GM19035 (cell line): ENCODE measurements at regions not wholly inside any gene's neighbourhood (a gene's known extent, or its start where the extent isn't known, plus 50 kb on each side); places are given as distances from the start of the nearest gene placed in this dataset.

Experiments used
- ATAC-seq: cut with Tn5 transposase; IDR thresholded peaks from one replicate; pipeline ENCODE4 v1.9.1; 2021; ENCODE audit not compliant: unreplicated experiment

DNA sequence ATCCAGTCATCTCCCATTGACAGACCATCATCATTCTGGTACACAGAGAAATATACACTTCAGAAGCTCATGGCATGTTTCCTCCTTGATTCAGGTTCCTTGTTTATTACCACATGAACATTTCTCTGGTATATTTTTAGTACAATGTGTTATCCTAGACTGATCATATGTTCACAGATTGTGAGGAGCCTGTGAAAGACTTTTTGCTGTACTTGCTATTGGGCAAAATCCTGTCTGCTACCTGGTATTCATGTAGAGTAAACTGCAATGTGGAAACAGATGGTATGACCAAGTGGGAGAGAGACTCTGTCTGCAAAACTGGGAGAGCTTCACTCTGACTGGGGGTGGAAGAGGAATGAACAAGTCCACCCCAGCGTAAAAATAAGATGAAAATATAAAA is 657.2 kb downstream of the IRS1 start:
- no peak for ATAC-seq

DNA sequence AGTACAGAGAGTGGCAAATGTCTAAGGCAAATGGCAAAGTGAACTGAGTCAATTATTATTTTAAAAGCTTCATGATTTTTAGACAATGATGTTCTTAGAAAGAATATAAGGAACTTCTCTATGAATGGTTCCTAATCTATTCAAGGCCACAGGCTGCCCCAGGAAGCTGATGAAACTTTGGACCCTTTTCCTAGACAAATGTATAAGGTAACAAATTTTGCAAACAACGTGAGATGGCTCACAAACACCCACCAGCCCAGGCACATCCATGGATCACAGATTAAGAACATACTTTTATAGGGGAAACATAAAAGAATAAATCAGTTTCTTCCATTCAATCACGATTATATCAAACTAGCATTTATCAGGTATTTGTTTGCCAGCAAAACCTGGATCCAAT is 659.0 kb downstream of the IRS1 start:
- no peak for ATAC-seq

DNA sequence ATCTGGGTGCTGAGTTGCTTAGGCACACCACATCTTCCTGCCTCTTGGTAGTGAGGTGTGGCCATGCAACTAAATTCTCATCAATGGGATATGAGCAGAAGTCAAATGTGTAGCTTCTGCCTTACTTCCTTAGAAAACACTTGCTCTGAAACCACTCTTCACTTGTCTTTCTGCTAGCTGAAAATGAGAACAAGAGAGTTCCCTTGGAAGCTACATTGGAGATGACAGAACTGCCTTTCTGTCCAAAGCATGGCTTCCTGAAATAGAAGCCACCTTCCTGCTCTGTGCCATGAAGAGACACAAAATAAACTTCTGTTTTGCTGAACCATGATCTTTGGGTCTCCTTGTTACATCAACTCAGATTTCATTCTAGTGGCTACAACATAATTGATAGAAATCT is 659.9 kb downstream of the IRS1 start:
- no peak for ATAC-seq

DNA sequence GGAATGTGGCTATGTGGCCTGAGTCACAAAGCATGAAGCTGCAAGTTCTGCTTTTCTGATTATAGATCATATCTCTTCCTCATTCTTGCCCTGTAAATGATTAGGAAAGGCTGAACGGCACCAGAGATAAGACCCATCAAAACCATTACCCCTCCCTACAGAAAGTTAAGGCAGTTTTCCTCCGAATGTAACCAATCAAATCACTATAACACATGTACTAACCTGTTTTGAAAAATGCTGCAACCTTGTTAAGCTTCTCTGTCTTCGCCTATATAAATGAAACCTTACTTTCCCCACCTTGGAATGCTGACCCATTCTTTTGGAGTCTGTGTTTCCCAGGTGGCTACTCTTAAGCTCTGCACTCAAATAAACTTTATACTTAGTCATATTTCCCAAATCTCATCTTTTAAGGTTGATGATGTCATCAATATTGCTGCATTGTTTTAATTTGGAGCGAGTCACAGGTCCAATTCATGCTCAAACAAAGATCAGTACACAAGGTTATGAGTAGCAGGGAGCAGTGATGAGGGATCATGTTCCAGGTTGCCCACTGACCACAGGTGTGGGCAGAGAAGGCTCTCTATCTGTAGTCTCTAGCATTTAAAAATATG is 662.3 kb downstream of the IRS1 start:
- ATAC-seq: no peak

DNA sequence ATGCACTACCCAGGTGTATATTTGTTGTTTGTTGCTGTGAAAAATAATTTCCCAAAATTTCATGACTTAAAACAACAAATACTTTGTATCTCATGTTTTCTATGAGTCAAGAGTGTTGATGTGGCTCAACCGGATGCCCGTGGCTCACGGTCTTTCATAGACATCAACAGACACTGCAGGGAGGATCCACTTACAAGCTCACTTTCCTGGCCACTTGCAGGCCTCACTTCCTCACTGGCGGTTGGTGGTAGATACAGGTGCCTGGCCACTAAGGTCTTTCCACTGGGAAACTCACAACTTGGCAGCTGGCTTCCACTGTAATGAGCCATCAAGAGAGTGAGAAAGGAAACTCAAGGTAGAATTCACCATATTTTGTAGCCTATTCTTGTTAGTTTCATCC is 662.9 kb downstream of the IRS1 start:
- ATAC-seq: no peak

DNA sequence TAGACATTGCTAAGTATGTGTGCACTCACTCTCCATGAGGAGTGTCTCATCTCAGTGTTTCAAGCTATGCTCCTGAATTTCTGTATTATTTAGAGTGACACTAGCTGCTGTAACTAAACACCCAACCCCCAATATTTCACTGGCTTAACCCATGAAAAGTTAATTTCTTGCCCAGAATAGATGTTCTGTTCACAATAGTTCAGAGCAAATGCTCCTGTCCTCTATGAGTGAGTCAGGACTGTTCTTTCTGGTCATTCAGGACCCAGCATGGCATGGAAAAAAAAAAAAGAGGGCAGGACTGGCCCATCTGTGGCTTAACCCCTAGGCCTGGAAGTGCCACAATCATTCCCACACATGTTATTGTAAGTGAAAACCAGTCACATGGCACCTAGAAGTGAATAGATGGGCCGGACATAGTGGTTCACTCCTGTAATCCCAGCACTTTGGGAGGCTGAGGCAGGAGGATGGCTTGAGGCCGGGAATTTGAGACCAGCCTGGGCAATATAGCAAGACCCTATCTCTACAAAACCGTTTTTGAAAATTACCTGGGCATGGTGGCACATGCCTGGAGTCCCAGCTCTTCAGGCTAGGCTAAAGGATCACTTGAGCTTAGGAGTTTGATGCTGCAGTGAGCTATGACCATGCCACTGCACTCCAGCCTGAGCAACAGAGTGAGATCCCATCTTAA is 663.6 kb downstream of the IRS1 start:
- ATAC-seq: no peak

DNA sequence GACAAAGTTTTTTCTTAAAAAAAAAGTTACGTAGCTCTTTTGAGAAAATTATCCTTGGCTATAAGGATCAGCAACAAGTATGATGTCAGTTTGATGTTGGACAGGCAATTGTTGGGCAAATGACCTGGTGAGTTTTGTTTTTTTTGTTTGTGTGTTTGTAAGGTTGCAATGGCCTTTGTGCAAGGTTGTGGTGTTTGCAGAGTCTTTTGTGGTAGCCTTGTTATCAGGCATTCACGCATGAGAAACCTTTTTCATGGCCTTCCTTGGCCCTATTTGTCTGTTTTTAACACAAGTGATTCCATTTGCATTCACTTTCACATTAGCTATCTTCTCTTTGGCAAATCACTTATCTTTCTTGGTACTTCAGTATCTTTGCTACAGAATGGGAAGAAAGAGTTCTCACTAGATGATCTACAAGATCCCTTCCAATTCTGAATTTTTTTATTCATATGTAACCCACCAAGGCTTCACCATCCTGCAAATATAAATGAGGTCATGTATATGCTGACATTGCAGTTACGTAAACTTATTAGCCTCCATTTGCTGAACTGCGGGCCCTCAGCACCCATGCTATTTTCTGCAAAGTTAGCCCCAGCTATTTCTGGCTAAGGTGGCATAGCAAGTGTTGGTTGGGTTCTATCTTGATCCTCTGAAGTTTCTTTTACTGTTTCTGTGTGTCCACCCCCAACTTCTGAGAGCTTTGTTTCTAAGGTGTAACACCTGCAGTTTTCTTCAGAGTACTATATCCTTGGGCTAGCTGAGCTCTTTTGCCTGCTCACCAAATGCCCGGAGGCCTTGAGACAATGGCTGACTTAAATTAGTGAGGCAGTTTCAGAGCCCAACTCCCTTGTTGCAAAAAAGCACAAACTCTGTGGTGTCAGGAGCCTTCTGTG is 667.1 kb downstream of the IRS1 start:
- ATAC-seq: no peak

DNA sequence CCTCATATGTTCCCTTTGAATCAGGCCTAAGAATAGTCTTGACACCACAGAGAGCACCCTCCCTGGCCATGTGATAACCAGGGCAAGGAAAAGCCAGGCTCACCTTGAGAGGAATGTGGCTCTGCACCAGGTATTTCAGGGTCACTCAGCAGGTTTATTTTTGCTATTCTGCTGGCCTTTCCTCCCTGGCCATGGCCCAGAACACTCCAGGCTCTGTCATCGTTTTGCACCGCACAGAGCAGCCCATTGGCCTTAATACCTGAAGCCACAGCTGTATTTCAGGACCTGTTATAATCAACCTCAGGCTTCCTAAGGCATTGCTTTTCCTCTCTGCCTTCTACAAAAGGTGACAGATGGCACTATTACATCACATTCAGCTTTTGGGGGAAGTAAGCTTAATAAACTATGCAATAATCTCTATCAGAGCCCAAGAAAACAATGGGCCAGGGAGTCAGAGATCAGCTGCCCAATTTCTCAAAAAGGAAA is 668.3 kb downstream of the IRS1 start:
- no peak for ATAC-seq

DNA sequence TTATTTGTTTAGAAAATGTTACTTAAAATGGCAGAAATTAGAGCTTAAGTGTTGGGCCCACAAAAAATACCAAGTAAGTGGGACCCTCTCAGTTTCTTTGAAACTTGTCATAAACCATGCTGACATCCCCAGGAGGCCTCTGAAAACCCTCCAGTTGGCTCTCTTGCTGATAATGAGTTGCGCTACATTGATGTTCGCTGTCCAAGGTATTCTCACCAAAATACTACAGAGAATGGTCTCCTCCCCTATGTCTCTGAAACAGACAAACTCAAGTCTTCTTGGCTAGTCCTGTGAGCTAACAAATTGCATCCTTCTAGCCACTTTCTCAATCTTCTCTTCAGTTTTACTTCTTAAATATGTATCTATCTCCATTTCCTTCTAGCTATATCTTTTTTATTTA is 669.4 kb downstream of the IRS1 start:
- no peak for ATAC-seq

DNA sequence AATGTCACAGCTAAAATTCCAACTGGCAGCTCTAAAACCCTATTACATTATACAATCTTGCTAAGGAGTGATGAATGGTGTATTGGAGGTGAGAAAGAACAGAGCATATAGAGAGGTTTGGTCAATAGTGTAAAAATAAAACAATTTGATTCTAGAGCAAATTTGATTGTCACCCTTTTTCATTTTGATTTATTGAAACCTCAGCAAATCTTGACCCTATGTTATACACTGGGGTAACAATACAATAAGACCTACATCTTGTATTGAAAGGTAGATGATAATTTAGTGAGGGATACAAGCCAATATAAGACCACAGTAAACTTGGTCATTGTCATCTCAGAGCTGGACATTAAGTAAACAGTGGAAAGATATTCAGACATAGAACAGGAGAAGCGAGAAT is 671.9 kb downstream of the IRS1 start:
- ATAC-seq: no peak

DNA sequence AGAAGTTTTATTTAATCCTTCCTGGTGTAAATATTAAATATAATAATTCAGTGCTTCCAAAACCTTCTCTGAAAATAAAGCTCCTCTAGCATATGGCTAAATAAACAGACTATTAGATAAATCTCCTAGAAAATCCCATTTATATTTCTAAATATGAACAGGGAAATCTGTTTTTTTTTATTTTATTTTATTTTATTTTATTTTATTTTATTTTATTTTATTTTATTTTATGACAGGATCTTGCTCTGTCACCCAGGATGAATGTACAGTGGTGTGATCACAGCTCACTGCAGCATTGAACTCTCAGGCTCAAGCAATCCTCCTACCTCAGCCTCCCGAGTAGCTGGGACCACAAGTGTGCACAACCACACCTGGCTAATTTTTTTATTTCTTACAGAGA is 673.5 kb downstream of the IRS1 start:
- ATAC-seq: no peak

DNA sequence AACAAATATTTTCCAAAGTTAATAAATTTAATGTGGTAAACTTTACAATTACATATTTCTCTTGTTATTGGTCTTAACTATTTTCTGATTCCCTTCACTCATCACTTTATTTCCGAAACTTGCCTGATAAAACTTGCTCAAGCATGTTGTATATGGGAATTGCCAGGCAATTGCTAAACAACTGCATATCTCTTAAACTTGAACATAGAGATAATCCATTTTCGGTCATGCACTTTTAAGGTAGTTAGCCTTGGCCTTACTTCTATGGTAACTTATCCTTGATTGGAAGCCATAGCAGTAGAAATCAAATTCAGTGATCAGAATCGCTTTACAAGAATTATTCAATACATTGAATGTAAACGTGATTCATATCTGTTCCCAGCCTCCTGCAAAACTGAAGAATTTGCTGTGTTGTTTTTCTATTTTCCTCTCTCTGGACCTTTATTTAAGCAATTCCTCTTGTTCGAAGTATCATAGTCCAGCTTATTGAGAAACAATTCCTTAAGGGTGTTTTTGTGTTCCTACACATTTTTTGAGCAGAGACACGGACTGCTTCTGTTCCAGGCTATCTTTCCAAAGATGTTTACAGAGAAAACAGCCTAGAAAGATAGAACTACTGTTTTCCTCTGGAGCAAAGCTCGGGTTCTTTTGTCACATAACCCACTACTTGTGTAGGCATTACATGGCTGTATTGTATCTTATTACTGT is 674.3 kb downstream of the IRS1 start:
- ATAC-seq: no peak

DNA sequence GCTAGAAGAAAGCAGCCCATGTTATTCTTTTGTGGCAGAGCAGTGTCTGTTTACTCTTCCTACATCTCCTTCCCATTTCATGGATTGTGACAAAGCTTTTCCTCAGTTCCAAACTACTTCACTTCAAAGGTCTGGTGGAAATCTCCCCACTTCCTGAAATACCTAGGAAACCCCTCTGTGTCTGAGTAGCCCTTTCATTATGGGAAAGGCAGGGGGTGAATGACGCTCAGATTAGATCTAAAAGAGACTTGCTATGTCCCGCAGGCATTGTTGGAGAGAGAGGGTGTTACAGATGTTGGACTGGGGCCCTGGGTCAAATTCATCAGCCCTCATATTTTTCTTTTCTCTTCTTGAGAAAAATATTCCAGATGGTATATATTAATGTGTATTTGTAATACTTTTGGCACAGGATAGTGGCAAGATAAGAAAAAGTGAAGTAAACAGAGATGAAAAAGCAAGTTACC is 675.0 kb downstream of the IRS1 start:
- no peak for ATAC-seq

DNA sequence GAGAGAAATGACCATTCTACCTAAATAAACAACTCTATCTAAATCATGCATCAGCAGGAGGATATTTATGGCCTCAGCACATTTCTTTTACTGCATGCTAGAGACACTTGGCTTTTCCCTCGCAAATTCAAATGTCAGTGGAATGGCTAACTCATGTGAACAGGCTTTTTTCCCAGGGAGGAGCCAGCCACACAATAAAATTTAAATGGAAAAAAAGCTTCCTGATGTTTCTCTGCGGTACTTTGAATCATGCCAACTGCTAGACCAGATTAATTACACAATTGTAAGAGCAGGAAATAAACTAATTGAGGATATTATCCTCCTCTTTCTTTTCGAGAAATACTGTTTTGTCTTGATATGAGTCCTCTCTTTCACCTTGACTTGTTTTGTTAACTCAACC is 676.3 kb downstream of the IRS1 start:
- ATAC-seq: no peak

DNA sequence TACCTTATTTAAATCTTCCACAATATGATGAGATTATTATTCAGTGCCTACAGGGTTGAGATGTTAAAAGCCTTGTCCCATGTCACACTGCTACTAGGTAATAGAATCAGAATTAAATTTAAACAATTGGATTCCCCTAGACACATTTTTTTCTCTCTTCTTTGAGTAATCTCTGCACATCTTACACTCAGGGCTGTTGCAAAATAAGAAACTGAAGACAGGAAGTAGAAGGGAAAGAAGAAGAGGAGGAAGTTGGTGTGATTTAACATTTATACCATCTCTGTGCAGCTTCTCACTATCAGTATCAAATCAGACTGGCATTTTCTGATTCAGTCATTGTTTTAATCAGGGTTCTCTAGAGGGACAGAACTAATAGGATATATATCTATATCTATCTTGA is 677.6 kb downstream of the IRS1 start:
- no peak for ATAC-seq

DNA sequence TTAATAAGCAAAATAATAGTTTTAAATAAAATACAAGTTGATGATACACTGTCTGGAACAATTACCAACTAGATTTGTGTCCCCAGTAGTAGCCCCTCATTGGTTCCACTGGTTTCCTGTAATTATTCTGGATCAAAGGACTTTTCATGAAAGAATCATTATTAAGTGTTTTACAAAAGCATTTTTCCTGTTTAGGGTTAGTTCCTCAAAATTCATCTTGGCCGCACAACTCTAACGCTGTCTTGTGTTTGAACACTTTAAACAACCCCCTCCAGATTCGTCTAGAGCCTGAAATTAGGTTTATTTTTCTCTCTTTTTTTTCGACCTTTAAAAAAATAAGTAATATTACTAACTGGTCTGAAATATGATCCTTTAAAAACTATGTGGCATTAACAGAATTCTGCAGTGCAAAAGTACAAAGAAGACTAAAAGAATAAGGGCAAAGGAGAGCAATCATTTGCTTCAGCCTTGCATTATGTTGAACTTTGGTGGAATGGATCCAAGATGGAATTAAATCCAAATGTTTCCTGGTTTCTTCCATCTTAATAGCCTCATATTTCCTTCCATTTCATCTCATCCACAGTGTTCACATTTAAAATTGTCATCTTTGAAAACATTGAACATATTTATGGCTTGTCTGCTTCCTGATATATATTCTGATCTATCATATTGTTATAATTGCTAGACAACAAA is 678.4 kb downstream of the IRS1 start:
- no peak for ATAC-seq

DNA sequence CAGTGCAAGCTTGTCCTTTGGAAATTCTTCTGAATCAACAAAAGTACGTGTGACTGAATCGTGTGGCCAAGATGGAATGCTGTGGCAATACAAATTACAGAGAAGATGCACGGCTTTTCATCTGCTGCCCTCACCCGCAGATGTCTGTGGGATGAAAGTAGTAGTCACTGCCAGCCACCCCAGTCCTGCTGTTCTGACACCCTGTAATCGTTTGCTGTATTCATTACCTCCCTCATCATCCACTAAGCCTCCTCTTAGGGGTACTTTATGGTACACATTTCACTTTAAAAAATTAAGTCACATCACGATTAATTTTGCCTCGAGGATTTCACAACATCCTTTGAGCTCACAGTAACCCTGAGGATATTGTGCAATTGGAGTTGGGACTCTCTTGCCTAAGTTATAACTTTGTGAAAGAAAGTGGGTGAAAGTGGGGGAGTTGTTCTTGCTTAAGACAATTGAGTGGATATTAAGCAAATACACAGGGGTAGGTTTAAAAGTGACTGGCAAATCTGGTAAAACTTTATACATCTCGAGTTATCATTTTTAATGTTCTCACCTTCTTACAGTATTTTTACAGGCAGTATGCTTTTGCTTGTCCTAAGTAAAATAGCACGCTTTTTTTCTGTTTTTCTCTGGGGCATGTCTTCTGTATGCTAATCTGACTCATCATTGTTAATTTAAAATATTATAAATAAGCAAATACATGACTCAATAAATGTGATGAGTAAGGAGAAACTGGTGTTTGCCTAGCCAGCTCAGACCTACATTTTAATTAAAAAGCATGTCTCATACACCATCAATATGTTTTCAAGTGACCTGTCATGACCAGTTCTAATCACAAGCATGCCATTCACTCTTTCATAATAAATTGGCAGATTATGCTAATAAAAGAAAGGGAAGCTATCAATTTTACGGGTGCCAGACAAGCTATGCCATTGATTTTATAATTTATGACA is 680.9 kb downstream of the IRS1 start:
- ATAC-seq: no peak

DNA sequence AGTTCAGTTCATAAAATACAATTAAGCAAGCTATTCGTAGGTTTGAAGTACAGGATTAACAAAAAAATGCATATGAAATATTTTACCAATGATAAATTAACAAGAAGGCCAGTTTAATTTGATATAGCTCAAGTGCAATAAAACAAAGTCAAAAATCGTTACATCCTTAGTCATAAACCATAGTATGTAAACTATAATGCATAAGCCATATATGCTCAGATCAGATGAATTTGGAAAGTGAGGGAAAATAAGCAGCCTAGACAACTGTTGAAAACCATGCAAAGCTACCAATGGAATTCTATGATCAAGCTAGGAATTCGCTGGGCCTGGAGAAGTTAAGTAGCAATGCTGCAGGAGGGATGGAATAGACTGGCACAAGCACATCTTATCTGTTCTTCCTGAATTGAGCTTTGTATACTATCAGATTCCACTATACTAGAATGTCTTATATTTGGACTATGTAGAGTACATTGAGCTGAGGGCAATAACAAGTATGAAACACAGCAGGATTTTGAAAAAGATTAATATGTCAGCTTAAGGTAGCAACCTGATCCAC is 682.0 kb downstream of the IRS1 start:
- ATAC-seq: no peak

DNA sequence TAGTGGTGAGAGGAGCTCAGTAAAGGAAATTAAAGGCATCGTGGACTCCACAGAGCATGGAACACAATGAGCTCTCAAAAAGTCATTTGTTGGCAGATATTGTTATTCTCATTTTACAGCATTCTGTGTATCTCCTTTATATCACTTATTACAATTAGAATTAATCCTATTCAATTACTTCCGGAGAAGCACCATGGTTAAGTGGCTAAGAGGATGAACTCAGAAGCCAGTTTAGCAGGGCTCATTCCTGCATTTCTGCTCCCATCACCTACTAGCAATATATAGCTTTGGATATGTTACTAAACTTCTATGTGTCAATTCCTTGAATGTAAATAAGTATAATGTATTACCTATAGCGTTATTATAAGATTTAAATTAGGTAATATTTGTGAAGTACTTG is 683.3 kb downstream of the IRS1 start:
- no peak for ATAC-seq
